CD4-positive, alpha-beta memory T cell (primary cell): ENCODE measurements at regions not wholly inside any gene's neighbourhood (a gene's known extent, or its start where the extent isn't known, plus 50 kb on each side); places are given as distances from the start of the nearest gene placed in this dataset.

ENCODE experiments used
- CTCF ChIA-PET: fragments of 350-600 bp; sonication (Branson Sonifier 250); formaldehyde crosslinking; loops from one replicate; lab custom pipeline; 2021; ENCODE audit warnings: inconsistent platforms; ENCODE audit not compliant: partially characterized antibody; lab: Charles Lee
- POLR2A ChIA-PET: fragments of 350-600 bp; sonication (Branson Sonifier 250); formaldehyde crosslinking; loops from one replicate; lab custom pipeline; 2021; ENCODE audit not compliant: partially characterized antibody; lab: Charles Lee
- DNase-seq, 5 donors: peaks; one replicate each; pipeline versions ENCODE4 v3.0.0 to v3.0.0-alpha.2; 2020 to 2022; ENCODE audit warnings: mixed read lengths in 1 of 5
- H3K27ac ChIP-seq: one replicate; pipeline ENCODE4 v1.7.0; 2013; ENCODE audit warnings: low read depth, low read length
- H3K27me3 ChIP-seq: 2 replicates; pipeline ENCODE4 v1.7.0; 2013; ENCODE audit warnings: mild to moderate bottlenecking, low read length, moderate library complexity; ENCODE audit not compliant: insufficient read depth
- H3K36me3 ChIP-seq: 2 replicates; pipeline ENCODE4 v1.7.0; 2013; ENCODE audit warnings: mild to moderate bottlenecking, low read length, moderate library complexity; ENCODE audit not compliant: insufficient read depth
- H3K4me1 ChIP-seq: 2 replicates; pipeline ENCODE4 v1.7.0; 2013; ENCODE audit warnings: mild to moderate bottlenecking, low read length, moderate library complexity; ENCODE audit not compliant: insufficient read depth
- H3K4me3 ChIP-seq, 2 donors: one replicate each; pipeline ENCODE4 v1.7.0; 2013; ENCODE audit warnings: low read length in 2 of 2, mild to moderate bottlenecking in 1 of 2
- H3K9me3 ChIP-seq, 2 donors: one replicate each; pipeline ENCODE4 v1.7.0; 2013; ENCODE audit warnings: low read length in 2 of 2, control low read depth in 1 of 2; ENCODE audit not compliant: control insufficient read depth in 1 of 2
- H3K27ac Mint-ChIP-seq, 7 donors: one replicate each; pipeline ENCODE4 v1.8.0; 2020 to 2021; ENCODE audit warnings: mixed read lengths in 7 of 7, mild to moderate bottlenecking in 6 of 7, inconsistent platforms in 3 of 7, moderate library complexity in 3 of 7
- H3K27me3 Mint-ChIP-seq, 2 donors: one replicate each; pipeline ENCODE4 v1.8.0; 2020 to 2021; ENCODE audit warnings: mixed read lengths in 2 of 2
- H3K36me3 Mint-ChIP-seq, 2 donors: one replicate each; pipeline ENCODE4 v1.8.0; 2020 to 2021; ENCODE audit warnings: mixed read lengths in 2 of 2, inconsistent platforms in 1 of 2, mild to moderate bottlenecking in 1 of 2
- H3K4me1 Mint-ChIP-seq, 4 donors: one replicate each; pipeline ENCODE4 v1.8.0; 2020 to 2021; ENCODE audit warnings: mixed read lengths in 4 of 4, mild to moderate bottlenecking in 1 of 4
- H3K4me3 Mint-ChIP-seq, 8 donors: one replicate each; pipeline ENCODE4 v1.8.0; 2020 to 2021; ENCODE audit warnings: mixed read lengths in 8 of 8, mild to moderate bottlenecking in 7 of 8, moderate library complexity in 6 of 8, inconsistent platforms in 3 of 8
- H3K9me3 Mint-ChIP-seq, 8 donors: one replicate each; pipeline ENCODE4 v1.8.0; 2020 to 2021; ENCODE audit warnings: mixed read lengths in 8 of 8, mild to moderate bottlenecking in 5 of 8, inconsistent platforms in 3 of 8, moderate library complexity in 1 of 8
- intact Hi-C: fragments of 100-400 bp; cut with micrococcal nuclease; formaldehyde crosslinking; loops from one replicate; pipeline ENCODE4 v1.15.1; 2023

- H3K36me3 ChIP-seq = no peaks in the 10 kb centered on the region
- no peaks in the 10 kb centered on the region for H3K4me1 ChIP-seq
- intact Hi-C loops = no loop called here
- Mint-ChIP-seq H3K27me3 (no peaks in the 10 kb centered on the region), H3K9me3 (peaks cover 0 to 4% (median 1%) of the 10 kb centered on the region in 8 donors), H3K27ac (no peak overlapping the region), H3K36me3 (no peaks in the 10 kb centered on the region), H3K4me3 (no peak overlapping the region), H3K4me1 (no peaks in the 10 kb centered on the region)
- no peaks in the 10 kb centered on the region for H3K9me3 ChIP-seq
- CTCF ChIA-PET = no interaction called here
- no peak for DNase-seq
- H3K4me3 ChIP-seq = no peak overlapping the region
- H3K27me3 ChIP-seq = no peaks in the 10 kb centered on the region
- H3K27ac ChIP-seq = no peak overlapping the region
- POLR2A ChIA-PET = no interaction called here
Observed at GRCh38 chr4:138045036-138045435, 197.1 kb downstream of the SLC7A11 start.

GRCh38 chr4:138039010-138039409 lies 203.1 kb downstream of the SLC7A11 start:
- ChIA-PET POLR2A (no interaction called here), CTCF (interaction anchor here (1.0 kb wide), 1 partner anchor 51 kb away, joined by 3 read pairs; no protein-coding TSS in a partner anchor)
- no peak for DNase-seq
- Histone ChIP-seq H3K4me3 (no peak overlapping the region), H3K27me3 (no peaks in the 10 kb centered on the region), H3K27ac (no peak overlapping the region), H3K9me3 (no peaks in the 10 kb centered on the region), H3K4me1 (no peaks in the 10 kb centered on the region), H3K36me3 (no peaks in the 10 kb centered on the region)
- H3K27ac Mint-ChIP-seq = no peak overlapping the region
- H3K4me1 Mint-ChIP-seq = no peaks in the 10 kb centered on the region
- H3K36me3 Mint-ChIP-seq = no peaks in the 10 kb centered on the region
- no peaks in the 10 kb centered on the region for H3K27me3 Mint-ChIP-seq
- H3K4me3 Mint-ChIP-seq = no peak overlapping the region
- intact Hi-C loops = loop anchor here (5.0 kb wide), 1 partner anchor 833 kb away; no protein-coding TSS in a partner anchor
- H3K9me3 Mint-ChIP-seq = peaks cover 0 to 2% (median 0%) of the 10 kb centered on the region in 8 donors

- Mint-ChIP-seq H3K36me3 (no peaks in the 10 kb centered on the region), H3K27ac (no peak overlapping the region), H3K9me3 (peaks cover 0 to 2% (median 0%) of the 10 kb centered on the region in 8 donors), H3K4me3 (no peak overlapping the region), H3K27me3 (no peaks in the 10 kb centered on the region), H3K4me1 (no peaks in the 10 kb centered on the region)
- H3K27me3 ChIP-seq = no peaks in the 10 kb centered on the region
- no peaks in the 10 kb centered on the region for H3K36me3 ChIP-seq
- CTCF ChIA-PET = no interaction called here
- no peak overlapping the region for H3K4me3 ChIP-seq
- no peaks in the 10 kb centered on the region for H3K9me3 ChIP-seq
- H3K4me1 ChIP-seq = no peaks in the 10 kb centered on the region
- DNase-seq = no peak
- POLR2A ChIA-PET = no interaction called here
- H3K27ac ChIP-seq = no peak overlapping the region
- intact Hi-C loops = loop anchor here (5.0 kb wide), 1 partner anchor 835 kb away; no protein-coding TSS in a partner anchor
Observed at GRCh38 chr4:138037696-138038095, 204.5 kb downstream of the SLC7A11 start.

- CTCF ChIA-PET = no interaction called here
- DNase-seq = no peak
- H3K36me3 Mint-ChIP-seq = no peaks in the 10 kb centered on the region
- no peak overlapping the region for H3K27ac Mint-ChIP-seq
- H3K9me3 Mint-ChIP-seq = no peaks in the 10 kb centered on the region
- no peaks in the 10 kb centered on the region for H3K27me3 Mint-ChIP-seq
- Histone ChIP-seq H3K9me3 (no peaks in the 10 kb centered on the region), H3K4me1 (no peaks in the 10 kb centered on the region), H3K36me3 (no peaks in the 10 kb centered on the region), H3K4me3 (no peak overlapping the region), H3K27me3 (no peaks in the 10 kb centered on the region), H3K27ac (no peak overlapping the region)
- intact Hi-C loops = loop anchor here (5.0 kb wide), 1 partner anchor 836 kb away; no protein-coding TSS in a partner anchor
- no peak overlapping the region for H3K4me3 Mint-ChIP-seq
- H3K4me1 Mint-ChIP-seq = no peaks in the 10 kb centered on the region
- POLR2A ChIA-PET = no interaction called here
Observed at GRCh38 chr4:138035781-138036258, 206.3 kb downstream of the SLC7A11 start.

GRCh38 chr4:138034871-138035270 lies 207.3 kb downstream of the SLC7A11 start:
- H3K4me1 ChIP-seq = no peaks in the 10 kb centered on the region
- H3K27me3 ChIP-seq = no peaks in the 10 kb centered on the region
- no peak overlapping the region for H3K27ac ChIP-seq
- POLR2A ChIA-PET = no interaction called here
- peaks cover 0 to 3% (median 0%) of the 10 kb centered on the region in 8 donors for H3K9me3 Mint-ChIP-seq
- no peak overlapping the region for H3K27ac Mint-ChIP-seq
- DNase-seq = no peak
- no peak overlapping the region for H3K4me3 Mint-ChIP-seq
- H3K36me3 ChIP-seq = no peaks in the 10 kb centered on the region
- intact Hi-C loops = loop anchor here (5.0 kb wide), 1 partner anchor 837 kb away; no protein-coding TSS in a partner anchor
- no peak overlapping the region for H3K4me3 ChIP-seq
- no peaks in the 10 kb centered on the region for H3K9me3 ChIP-seq
- H3K27me3 Mint-ChIP-seq = no peaks in the 10 kb centered on the region
- CTCF ChIA-PET = no interaction called here
- H3K36me3 Mint-ChIP-seq = no peaks in the 10 kb centered on the region
- no peaks in the 10 kb centered on the region for H3K4me1 Mint-ChIP-seq

GRCh38 chr4:138032222-138032621 lies 209.9 kb downstream of the SLC7A11 start:
- no peaks in the 10 kb centered on the region for H3K4me1 ChIP-seq

GRCh38 chr4:138030375-138030774 lies 211.8 kb downstream of the SLC7A11 start:
- H3K36me3 ChIP-seq = no peaks in the 10 kb centered on the region
- no peaks in the 10 kb centered on the region for H3K4me1 Mint-ChIP-seq
- DNase-seq = no peak
- peaks cover 0 to 3% (median 0%) of the 10 kb centered on the region in 8 donors for H3K9me3 Mint-ChIP-seq
- POLR2A ChIA-PET = no interaction called here
- H3K9me3 ChIP-seq = no peaks in the 10 kb centered on the region
- CTCF ChIA-PET = no interaction called here
- no peak overlapping the region for H3K4me3 Mint-ChIP-seq
- intact Hi-C loops = no loop called here
- H3K36me3 Mint-ChIP-seq = no peaks in the 10 kb centered on the region
- H3K27me3 ChIP-seq = no peaks in the 10 kb centered on the region
- H3K27me3 Mint-ChIP-seq = no peaks in the 10 kb centered on the region
- H3K4me3 ChIP-seq = no peak overlapping the region
- no peaks in the 10 kb centered on the region for H3K4me1 ChIP-seq
- H3K27ac ChIP-seq = no peak overlapping the region
- no peak overlapping the region for H3K27ac Mint-ChIP-seq

More at GRCh38 chr4:138032222-138032621, 209.9 kb downstream of the SLC7A11 start:
- no peak for DNase-seq
- Histone ChIP-seq H3K27ac (no peak overlapping the region), H3K27me3 (no peaks in the 10 kb centered on the region), H3K9me3 (no peaks in the 10 kb centered on the region), H3K4me3 (no peak overlapping the region), H3K36me3 (no peaks in the 10 kb centered on the region)
- Mint-ChIP-seq H3K36me3 (no peaks in the 10 kb centered on the region), H3K27me3 (no peaks in the 10 kb centered on the region), H3K4me1 (no peaks in the 10 kb centered on the region), H3K9me3 (peaks cover 0 to 3% (median 0%) of the 10 kb centered on the region in 8 donors), H3K4me3 (no peak overlapping the region), H3K27ac (no peak overlapping the region)
- POLR2A ChIA-PET = no interaction called here
- intact Hi-C loops = no loop called here
- CTCF ChIA-PET = no interaction called here
